ENCODE measurements at regions not wholly inside any gene's neighbourhood (a gene's known extent, or its start where the extent isn't known, plus 50 kb on each side); places are given as distances from the start of the nearest gene placed in this dataset.
"Not testable (repeated sequence)": the region's sequence is repeated elsewhere in the genome, so short reads cannot be mapped to it uniquely, and the experiment has no call there.

GRCh38 chr11:3509563-3509962 lies 130.6 kb upstream of the ZNF195 start:
- intact Hi-C loops (cut with DNase I; ENCODE audit: low total_unique reads); H3K27ac ChIP-seq; H3K4me1 ChIP-seq; DNase-seq (ENCODE audit: low spot score in 2 of 2); H3K27me3 ChIP-seq; H3K9me3 ChIP-seq; H3K36me3 ChIP-seq; H3K4me3 ChIP-seq: not testable (repeated sequence)

GRCh38 chr11:3499198-3499597 lies 120.3 kb upstream of the ZNF195 start:
- H3K27ac ChIP-seq; H3K4me3 ChIP-seq; H3K9me3 ChIP-seq; H3K4me1 ChIP-seq; H3K36me3 ChIP-seq; intact Hi-C loops (cut with DNase I; ENCODE audit: low total_unique reads); DNase-seq (ENCODE audit: low spot score in 2 of 2); H3K27me3 ChIP-seq: not testable (repeated sequence)

DNA sequence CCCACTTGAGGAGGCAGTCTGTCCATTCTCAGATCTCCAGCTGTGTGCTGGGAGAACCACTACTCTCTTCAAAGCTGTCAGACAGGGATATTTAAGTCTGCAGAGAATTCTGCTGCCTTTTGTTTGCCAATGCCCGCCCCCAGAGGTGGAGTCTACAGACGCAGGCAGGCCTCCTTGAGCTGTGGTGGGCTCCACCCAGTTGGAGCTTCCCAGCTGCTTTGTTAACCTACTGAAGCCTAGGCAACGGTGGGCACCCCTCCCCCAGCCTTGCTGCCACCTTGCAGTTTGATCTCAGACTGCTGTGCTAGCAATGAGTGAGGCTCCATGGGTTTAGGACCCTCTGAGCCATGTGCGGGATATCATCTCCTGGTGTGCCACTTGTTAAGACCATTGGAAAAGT lies 119.4 kb upstream of the ZNF195 start:
- intact Hi-C loops (cut with DNase I; ENCODE audit: low total_unique reads); DNase-seq (ENCODE audit: low spot score in 2 of 2): not testable (repeated sequence)

DNA sequence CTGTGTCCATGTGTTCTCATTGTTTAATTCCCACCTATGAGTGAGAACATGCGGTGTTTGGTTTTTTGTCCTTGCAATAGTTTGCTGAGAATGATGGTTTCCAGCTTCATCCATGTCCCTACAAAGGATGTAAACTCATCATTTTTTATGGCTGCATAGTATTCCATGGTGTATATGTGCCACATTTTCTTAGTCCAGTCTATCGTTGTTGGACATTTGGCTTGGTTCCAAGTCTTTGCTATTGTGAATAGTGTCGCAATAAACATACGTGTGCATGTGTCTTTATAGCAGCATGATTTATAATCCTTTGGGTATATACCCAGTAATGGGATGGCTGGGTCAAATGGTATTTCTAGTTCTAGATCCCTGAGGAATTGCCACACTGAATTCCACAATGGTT lies 114.2 kb upstream of the ZNF195 start:
- intact Hi-C loops (cut with DNase I; ENCODE audit: low total_unique reads); H3K27me3 ChIP-seq; H3K9me3 ChIP-seq; H3K4me1 ChIP-seq; H3K36me3 ChIP-seq; H3K27ac ChIP-seq; H3K4me3 ChIP-seq; DNase-seq (ENCODE audit: low spot score in 2 of 2): not testable (repeated sequence)

More for the DNA sequence above, 119.4 kb upstream of the ZNF195 start:
- not testable (repeated sequence) for H3K4me1 ChIP-seq, H3K27ac ChIP-seq, H3K27me3 ChIP-seq, H3K4me3 ChIP-seq, H3K36me3 ChIP-seq, H3K9me3 ChIP-seq

- H3K27me3 ChIP-seq; intact Hi-C loops (cut with DNase I; ENCODE audit: low total_unique reads); H3K27ac ChIP-seq; H3K9me3 ChIP-seq; H3K36me3 ChIP-seq; DNase-seq (ENCODE audit: low spot score in 2 of 2); H3K4me1 ChIP-seq; H3K4me3 ChIP-seq: not testable (repeated sequence)
- TF ChIP-seq, protein P1, sequence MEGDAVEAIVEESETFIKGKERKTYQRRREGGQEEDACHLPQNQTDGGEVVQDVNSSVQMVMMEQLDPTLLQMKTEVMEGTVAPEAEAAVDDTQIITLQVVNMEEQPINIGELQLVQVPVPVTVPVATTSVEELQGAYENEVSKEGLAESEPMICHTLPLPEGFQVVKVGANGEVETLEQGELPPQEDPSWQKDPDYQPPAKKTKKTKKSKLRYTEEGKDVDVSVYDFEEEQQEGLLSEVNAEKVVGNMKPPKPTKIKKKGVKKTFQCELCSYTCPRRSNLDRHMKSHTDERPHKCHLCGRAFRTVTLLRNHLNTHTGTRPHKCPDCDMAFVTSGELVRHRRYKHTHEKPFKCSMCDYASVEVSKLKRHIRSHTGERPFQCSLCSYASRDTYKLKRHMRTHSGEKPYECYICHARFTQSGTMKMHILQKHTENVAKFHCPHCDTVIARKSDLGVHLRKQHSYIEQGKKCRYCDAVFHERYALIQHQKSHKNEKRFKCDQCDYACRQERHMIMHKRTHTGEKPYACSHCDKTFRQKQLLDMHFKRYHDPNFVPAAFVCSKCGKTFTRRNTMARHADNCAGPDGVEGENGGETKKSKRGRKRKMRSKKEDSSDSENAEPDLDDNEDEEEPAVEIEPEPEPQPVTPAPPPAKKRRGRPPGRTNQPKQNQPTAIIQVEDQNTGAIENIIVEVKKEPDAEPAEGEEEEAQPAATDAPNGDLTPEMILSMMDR (IDR thresholded peaks at IDR 0.05) = peak in 1 of 3 donors; percentile 13
These were observed 109.1 kb upstream of the ZNF195 start for GRCh38 chr11:3488003-3488402.

DNA sequence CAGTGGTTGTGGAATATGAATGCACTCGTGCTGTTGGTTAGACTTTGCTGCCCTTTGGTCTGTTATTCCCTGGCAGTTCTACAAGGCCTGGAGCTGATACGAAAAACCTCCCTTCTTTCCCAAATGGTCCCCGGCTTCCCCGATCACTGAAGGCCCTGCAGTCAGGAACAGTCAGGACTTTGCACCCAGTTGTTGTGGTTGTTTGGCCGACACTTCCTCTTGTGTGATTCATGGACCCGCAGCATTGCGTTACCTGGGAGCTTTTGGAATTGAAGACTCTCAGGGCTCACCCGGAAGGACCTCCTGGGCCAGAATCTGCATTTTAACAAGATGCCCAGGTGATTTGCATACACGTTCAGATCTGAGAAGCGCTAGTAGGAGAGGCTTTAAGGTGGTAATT lies 106.8 kb upstream of the ZNF195 start:
- H3K9me3 ChIP-seq; DNase-seq (ENCODE audit: low spot score in 2 of 2); H3K27ac ChIP-seq; intact Hi-C loops (cut with DNase I; ENCODE audit: low total_unique reads); H3K36me3 ChIP-seq; H3K4me1 ChIP-seq; H3K4me3 ChIP-seq; H3K27me3 ChIP-seq: not testable (repeated sequence)

GRCh38 chr11:3476937-3477885 lies 98.3 kb upstream of the ZNF195 start:
- peak; percentile 83 to 89 for DNase-seq (ENCODE audit: low spot score in 2 of 2)
- peak overlapping the region; percentile 89 to 93 for H3K27ac ChIP-seq
- H3K4me3 ChIP-seq = peak overlapping the region in 2 of 3 donors; percentile 43 to 55
- H3K9me3 ChIP-seq; H3K4me1 ChIP-seq; H3K36me3 ChIP-seq; intact Hi-C loops (cut with DNase I; ENCODE audit: low total_unique reads); H3K27me3 ChIP-seq: not testable (repeated sequence)
- peak in 1 of 3 donors; percentile 32 for TF ChIP-seq POLR2AphosphoS5 (IDR thresholded peaks at IDR 0.05)

DNA sequence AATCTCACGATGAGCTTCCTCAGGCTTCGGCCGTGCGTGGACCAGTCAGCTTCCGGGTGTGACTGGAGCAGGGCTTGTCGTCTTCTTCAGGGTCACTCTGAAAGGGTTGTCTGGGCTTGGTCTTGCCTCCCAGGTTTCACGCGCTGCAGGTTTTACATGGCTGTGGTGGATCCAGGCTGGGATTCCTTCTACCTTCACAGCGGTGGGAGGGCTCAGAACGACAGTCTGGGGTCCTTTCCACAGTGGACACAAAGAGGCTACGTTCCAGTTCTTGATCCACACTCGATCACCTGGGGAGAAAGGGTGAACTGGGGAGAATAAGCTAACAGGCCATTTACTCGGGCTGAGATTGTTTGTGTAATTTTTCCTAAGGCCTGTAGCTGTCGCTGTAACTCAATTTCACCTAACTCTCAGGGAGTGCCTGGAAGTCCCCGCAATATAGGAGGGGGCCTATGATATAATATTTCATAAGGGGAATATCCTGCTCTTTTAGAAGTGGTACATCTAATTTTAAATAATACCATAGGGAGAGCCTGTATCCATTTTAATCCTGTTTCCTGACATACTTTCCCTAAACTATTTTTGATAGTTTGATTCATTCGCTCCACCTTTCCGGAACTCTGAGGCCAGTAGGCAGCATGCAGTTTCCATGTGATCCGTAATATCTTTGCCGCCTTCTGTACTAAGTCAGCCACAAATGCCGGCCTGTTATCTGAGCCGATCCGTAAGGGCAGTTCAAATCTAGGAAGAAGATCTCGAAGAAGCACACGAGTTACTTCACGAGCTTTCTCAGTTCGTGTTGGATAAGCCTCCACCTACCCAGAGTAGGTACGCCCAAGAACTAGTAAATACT lies 97.4 kb upstream of the ZNF195 start:
- peak overlapping the region in 2 of 3 donors; percentile 43 to 55 for H3K4me3 ChIP-seq
- H3K27me3 ChIP-seq; H3K36me3 ChIP-seq; intact Hi-C loops (cut with DNase I; ENCODE audit: low total_unique reads); H3K4me1 ChIP-seq; H3K9me3 ChIP-seq; DNase-seq (ENCODE audit: low spot score in 2 of 2): not testable (repeated sequence)
- TF ChIP-seq, protein P1 (IDR thresholded peaks at IDR 0.05) = peak in 1 of 3 donors; percentile 29
- peak overlapping the region; percentile 89 to 93 for H3K27ac ChIP-seq

DNA sequence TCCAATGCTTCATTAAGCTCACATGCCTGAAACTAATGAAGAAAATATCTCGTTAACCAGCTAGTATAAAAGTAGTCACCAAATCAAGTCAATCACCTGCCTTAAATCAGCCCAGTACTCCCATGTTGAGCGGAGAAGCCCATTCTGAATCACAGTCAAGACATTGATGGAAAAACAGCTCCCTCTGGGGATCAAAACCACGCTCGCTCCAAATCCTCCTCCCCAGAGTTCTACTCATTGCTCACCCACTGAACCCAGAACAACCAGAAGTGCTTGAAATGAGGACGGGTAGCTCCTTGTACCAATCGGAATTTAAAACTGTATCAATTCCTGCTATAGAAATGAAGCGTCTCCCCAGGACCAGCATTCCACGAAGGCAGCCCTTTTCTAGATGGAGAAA lies 90.0 kb upstream of the ZNF195 start:
- H3K27me3 ChIP-seq; DNase-seq (ENCODE audit: low spot score in 2 of 2); H3K4me1 ChIP-seq; H3K4me3 ChIP-seq; H3K9me3 ChIP-seq; intact Hi-C loops (cut with DNase I; ENCODE audit: low total_unique reads); H3K36me3 ChIP-seq; H3K27ac ChIP-seq: not testable (repeated sequence)

DNA sequence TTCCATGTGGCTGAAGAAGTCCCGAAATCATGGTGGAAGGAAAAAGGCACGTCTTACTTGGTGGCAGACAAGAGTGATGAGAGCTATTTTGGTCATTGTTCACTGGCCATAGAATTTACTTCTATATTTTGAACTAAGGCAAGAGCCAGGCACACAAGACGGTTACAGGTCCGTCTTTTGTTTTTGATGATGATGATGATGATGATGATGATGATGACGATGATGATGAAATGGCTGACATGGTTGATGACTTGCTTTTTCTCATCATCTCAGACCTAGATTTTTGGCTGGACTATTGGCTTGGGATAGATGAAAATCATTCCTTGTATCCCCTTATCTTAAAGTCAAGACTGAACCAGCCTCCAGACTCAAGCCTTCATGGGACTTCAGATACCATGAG lies 88.7 kb upstream of the ZNF195 start:
- DNase-seq (ENCODE audit: low spot score in 2 of 2); H3K36me3 ChIP-seq; H3K4me1 ChIP-seq; H3K4me3 ChIP-seq; intact Hi-C loops (cut with DNase I; ENCODE audit: low total_unique reads); H3K9me3 ChIP-seq; H3K27me3 ChIP-seq; H3K27ac ChIP-seq: not testable (repeated sequence)

GRCh38 chr11:3455666-3456065 lies 76.7 kb upstream of the ZNF195 start:
- DNase-seq (ENCODE audit: low spot score in 2 of 2); H3K9me3 ChIP-seq; H3K36me3 ChIP-seq; H3K27ac ChIP-seq; H3K4me1 ChIP-seq; intact Hi-C loops (cut with DNase I; ENCODE audit: low total_unique reads); H3K27me3 ChIP-seq: not testable (repeated sequence)
- H3K4me3 ChIP-seq = peak overlapping the region in 2 of 3 donors; percentile 28 to 54
